GM21786 (cell line): ENCODE measurements at regions not wholly inside any gene's neighbourhood (a gene's known extent, or its start where the extent isn't known, plus 50 kb on each side); places are given as distances from the start of the nearest gene placed in this dataset.
"Not testable (repeated sequence)": the region's sequence is repeated elsewhere in the genome, so short reads cannot be mapped to it uniquely, and the experiment has no call there.

Experiments used
- ATAC-seq: cut with Tn5 transposase; IDR thresholded peaks from one replicate; pipeline ENCODE4 v1.9.1; 2021; ENCODE audit not compliant: unreplicated experiment

- ATAC-seq = no peak
Measured at GRCh38 chr4:148883891-148884290, 441.7 kb upstream of the NR3C2 start.

GRCh38 chr4:148883435-148883834 lies 441.2 kb upstream of the NR3C2 start:
- no peak for ATAC-seq

DNA sequence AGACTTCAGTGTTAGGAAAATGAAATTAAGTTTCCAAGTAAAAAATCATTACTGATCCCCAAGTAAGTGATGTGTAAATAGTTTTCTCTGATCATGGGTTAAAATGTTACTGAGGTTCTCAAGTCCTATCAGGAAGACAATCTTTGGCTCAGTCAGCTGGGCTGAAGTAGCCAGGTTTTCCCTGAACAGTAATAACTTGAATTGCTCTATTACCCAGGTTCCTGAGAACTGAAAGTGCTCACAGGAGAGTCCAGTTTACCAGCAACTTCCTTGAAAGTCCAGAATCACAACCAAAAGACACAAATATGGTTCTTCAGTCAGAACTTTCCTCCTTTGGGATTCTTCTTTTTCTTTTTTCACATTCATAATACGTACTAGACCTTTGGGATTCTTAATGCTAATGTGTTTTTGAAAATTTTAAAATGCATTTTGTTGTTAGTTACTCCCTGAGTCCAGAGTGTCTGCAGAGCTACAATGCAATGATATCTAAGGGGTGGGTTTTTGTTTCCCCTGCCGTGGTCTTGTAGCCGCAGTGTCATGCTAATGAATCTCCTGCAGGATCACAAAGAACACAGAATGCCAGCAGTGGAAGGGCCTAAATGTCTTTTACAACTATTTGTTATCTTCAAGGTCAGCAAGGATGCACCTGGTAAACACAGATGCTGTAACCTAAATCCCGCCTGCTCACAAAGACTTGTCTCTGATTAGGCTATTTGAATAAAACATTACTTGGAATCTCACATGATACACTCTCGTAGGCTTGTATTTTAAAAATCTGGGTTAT lies 439.8 kb upstream of the NR3C2 start:
- ATAC-seq = no peak

- no peak for ATAC-seq
Measured at GRCh38 chr4:148874331-148874730, 432.1 kb upstream of the NR3C2 start.

DNA sequence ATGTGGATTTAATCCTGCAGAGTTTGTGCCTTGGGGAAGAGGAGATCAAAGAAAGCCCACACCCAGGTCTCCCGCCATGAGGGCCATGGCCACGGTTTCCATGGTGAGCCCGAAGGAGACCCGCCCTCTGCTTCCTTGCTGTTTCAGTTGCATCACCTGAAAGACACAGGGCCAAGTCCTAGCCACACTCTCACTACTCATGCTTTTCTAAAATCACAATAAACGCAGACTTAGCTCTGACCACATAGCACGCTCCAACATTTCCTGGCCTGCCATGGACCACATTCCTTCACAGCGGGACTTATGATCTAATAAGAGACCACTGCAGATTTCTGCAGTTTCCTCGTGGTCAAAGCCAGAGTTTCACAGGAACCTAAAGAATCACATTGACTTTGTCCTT lies 426.0 kb upstream of the NR3C2 start:
- no peak for ATAC-seq

DNA sequence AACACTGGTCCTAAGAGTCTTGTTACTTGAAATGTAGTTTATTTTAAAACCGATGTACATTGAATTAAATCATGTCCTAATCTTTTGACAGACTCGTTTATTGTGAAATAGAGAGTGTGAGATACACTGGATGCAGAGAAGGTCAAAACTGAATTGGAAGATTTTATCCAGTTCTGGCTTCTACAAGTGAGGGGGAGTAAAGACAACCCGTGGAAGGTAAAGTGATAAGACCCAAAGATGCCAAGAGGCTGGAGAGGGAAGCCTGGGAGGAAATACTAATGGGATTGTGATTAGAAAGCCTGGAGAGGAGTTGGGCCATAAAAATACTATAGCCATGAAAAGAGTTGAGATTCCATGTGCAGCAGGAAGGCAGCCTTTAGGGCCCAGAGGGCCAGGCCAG lies 424.5 kb upstream of the NR3C2 start:
- no peak for ATAC-seq

- no peak for ATAC-seq
Measured at GRCh38 chr4:148857973-148858534, 415.8 kb upstream of the NR3C2 start.

- ATAC-seq = no peak
Measured at GRCh38 chr4:148857239-148857972, 415.2 kb upstream of the NR3C2 start.

GRCh38 chr4:148854203-148854602 lies 412.0 kb upstream of the NR3C2 start:
- ATAC-seq = no peak

- no peak for ATAC-seq
Measured at GRCh38 chr4:148852092-148852699, 410.0 kb upstream of the NR3C2 start.

DNA sequence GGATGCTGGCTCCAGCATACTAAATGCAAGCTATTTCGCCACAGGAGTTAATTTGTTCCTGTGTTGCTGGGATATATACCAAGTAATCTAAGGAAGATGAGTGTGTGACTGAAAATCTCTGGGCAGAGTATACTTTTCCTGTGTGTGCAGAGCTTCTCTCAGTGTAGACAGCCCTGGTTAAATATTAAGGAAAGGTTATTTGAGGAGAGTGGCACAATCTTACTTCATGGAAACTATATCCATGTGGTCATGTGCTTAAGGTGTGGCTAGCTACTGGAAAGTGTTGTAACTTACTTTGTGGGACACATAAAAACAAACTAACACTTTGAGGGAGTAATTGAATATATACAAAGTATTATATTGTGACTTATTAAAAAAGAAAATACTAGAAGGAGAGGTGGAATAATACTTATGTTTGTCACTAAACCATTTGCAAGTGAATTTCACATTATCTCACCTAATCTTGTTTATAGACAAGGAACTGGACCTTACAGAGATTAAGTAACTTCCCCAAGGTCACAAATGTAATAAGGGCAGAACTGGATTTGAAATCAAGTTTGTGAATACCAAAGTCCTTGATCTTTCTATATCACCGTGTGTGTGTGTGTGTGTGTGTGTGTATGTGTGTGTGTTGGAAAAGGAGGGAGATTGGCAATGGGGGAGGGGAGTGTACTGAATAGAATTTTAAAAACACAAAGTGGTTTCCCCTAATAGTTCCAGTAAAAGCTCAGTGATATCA lies 408.2 kb upstream of the NR3C2 start:
- no peak for ATAC-seq

DNA sequence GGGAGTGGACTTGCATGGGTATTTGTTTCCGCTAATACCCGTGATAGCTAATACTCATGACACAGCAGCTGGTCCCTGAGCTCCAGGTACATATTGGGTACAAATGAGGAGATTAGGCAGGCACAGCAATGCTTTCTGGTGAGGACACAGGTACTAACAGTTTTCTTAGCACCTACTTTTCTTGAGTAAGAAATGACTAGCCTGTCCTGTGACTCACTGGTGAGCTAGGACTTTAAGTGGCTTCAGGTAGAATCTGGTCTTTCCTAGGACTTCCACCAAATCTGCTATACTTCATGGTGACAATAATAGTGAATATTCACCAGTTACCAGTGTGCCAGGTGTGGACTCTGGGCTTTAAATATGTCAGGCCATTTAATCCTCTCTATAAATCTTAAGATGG lies 407.4 kb upstream of the NR3C2 start:
- ATAC-seq = no peak

- no peak for ATAC-seq
Measured at GRCh38 chr4:148847544-148848255, 405.5 kb upstream of the NR3C2 start.

DNA sequence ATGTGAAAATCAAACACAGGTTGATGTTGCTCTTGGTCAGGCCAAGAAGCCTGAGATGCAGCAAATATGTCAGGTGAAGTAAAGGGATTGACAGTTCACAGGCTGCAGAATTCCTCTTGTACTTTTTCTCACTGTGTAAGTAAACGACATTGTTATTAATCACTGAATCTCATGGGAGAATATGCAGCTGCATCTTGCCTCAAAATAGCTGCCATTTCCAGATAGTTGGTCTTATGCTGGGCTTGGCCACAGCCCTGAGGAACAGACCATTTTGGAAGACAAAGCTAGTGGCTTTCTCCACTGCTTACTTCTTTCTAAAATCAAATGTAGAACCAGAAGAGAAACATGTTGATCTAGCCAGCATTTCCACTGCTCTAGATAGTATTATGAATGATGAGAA lies 403.4 kb upstream of the NR3C2 start:
- no peak for ATAC-seq

- ATAC-seq = no peak
Measured at GRCh38 chr4:148843625-148844024, 401.4 kb upstream of the NR3C2 start.

GRCh38 chr4:148842843-148843242 lies 400.6 kb upstream of the NR3C2 start:
- no peak for ATAC-seq

GRCh38 chr4:148837571-148837970 lies 395.4 kb upstream of the NR3C2 start:
- not testable (repeated sequence) for ATAC-seq

- ATAC-seq = peak; percentile 62
Measured at GRCh38 chr4:148834804-148835631, 392.8 kb upstream of the NR3C2 start.

DNA sequence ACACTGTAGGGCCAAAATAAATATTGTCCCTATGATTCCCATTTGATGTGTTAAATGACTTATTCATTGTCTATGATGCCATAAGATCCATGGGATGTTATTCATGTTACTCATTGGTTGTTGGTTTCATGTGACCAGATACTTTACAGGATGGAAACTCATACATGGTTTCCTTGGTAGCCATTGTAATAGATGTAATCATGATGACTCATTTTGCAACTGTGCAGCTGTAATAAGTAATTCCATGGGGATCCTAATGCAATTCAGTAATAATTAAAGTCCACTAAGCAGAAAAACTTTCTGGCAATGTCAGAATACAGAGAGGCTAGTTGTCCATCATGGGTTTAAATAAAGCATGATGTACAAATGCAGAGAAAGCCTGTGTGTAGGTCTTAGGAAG lies 389.7 kb upstream of the NR3C2 start:
- no peak for ATAC-seq

- no peak for ATAC-seq
Measured at GRCh38 chr4:148828291-148828690, 386.1 kb upstream of the NR3C2 start.
